SU-DHL-6 (cell line): ENCODE measurements at regions not wholly inside any gene's neighbourhood (a gene's known extent, or its start where the extent isn't known, plus 50 kb on each side); places are given as distances from the start of the nearest gene placed in this dataset.
"Not testable (repeated sequence)": the region's sequence is repeated elsewhere in the genome, so short reads cannot be mapped to it uniquely, and the experiment has no call there.

Experiments
- EZH2phosphoT487 ChIP-seq: fragments of 200-600 bp; sonication (generic), shearing (Covaris generic); conservative IDR thresholded peaks from 2 replicates; pipeline ENCODE4 v1.6.1; 2018; ENCODE audit warnings: mild to moderate bottlenecking, antibody characterized with exemption, low read length, moderate library complexity, mixed read lengths
- TF ChIP-seq, protein P1 (sequence below): fragments of 200-600 bp; sonication (generic); IDR thresholded peaks from one replicate; pipeline ENCODE4 v1.5.1; 2017; ENCODE audit warnings: antibody characterized with exemption, mild to moderate bottlenecking, low read length, moderate library complexity; ENCODE audit not compliant: insufficient read depth, poor library complexity, severe bottlenecking

DNA sequence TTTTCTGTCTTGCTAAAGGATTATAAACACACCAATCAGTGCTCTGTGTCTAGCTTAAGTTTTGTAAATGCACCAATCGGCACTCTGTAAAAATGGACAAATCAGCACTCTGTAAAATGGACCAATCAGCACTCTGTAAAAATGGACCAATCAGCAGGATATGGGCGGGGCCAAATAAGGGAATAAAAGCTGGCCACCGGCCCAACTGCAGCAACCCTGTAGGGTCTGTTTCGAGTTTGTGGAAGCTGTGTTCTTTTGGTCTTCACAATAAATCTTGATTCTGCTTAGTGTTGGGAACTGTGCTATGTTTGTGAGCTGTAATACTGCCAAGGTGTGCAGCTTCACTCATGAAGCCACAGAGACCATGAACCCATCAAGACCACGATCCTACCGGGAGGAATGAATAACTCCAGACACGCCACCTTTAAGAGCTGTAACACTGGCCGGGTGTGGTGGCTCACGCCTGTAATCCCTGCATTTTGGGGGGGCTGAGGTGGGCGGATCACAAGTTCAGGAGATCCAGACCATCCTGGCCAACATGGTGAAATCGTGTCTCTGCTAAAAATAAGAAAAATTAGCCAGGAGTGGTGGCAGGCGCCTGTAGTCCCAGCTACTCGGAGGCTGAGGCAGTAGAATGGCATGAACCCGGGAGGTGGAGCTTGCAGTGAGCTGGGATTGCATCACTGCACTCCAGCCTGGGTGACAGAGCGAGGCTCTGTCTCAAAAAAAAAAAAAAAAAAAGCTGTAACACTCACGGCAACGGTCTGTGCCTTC, 133.0 kb upstream of the GDF10 start:
- not testable (repeated sequence) for TF ChIP-seq EZH2phosphoT487
- TF ChIP-seq, protein P1, sequence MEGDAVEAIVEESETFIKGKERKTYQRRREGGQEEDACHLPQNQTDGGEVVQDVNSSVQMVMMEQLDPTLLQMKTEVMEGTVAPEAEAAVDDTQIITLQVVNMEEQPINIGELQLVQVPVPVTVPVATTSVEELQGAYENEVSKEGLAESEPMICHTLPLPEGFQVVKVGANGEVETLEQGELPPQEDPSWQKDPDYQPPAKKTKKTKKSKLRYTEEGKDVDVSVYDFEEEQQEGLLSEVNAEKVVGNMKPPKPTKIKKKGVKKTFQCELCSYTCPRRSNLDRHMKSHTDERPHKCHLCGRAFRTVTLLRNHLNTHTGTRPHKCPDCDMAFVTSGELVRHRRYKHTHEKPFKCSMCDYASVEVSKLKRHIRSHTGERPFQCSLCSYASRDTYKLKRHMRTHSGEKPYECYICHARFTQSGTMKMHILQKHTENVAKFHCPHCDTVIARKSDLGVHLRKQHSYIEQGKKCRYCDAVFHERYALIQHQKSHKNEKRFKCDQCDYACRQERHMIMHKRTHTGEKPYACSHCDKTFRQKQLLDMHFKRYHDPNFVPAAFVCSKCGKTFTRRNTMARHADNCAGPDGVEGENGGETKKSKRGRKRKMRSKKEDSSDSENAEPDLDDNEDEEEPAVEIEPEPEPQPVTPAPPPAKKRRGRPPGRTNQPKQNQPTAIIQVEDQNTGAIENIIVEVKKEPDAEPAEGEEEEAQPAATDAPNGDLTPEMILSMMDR = not testable (repeated sequence)
